Stimulated activated CD4-positive, alpha-beta T cell treated with anti-CD3 and anti-CD28 coated beads, Interleukin-15, amount 100 ng/mL, for 24 hours (primary cell): ENCODE measurements at regions not wholly inside any gene's neighbourhood (a gene's known extent, or its start where the extent isn't known, plus 50 kb on each side); places are given as distances from the start of the nearest gene placed in this dataset.

ENCODE experiments used
- DNase-seq: peaks from one replicate; pipeline ENCODE4 v3.0.0-alpha.2; 2020

DNA sequence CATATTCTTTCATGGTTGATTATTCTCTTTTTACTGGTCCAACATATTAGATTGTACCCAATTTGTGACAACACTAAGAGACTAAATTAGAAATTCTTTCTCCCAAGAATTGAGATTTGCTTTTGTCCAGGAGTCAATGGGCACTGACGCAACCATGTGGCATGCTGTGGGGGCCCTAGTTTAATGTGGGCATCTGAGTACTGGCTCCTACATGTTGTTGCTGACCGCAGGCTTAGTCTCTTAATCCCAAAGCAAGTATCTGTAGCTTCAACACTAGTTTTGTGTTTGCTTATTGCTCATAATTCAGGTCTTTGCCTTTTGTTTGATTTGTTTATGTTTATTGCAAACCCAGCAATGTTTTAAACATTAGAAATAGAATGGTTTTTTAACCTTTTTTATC, 263.4 kb upstream of the NDST4 start:
- DNase-seq, result no peak

DNA sequence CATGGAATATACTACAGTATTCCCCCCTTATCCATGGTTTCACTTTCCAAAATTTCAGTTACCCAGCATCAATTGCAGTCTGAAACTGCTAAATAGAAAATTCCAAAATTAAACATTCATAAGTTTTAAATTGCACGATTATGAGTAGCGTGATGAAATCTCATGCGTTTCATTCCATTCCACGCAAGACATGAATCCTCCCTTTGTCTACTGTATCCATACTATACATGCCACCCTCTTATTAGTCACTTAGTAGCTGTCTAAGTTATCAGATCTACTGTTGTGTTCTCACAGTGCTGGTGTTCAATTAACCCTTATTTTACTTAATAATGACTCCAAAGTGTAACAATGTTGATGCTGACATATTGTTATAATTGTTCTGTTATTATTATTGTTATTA, 261.2 kb upstream of the NDST4 start:
- DNase-seq, result no peak

DNA sequence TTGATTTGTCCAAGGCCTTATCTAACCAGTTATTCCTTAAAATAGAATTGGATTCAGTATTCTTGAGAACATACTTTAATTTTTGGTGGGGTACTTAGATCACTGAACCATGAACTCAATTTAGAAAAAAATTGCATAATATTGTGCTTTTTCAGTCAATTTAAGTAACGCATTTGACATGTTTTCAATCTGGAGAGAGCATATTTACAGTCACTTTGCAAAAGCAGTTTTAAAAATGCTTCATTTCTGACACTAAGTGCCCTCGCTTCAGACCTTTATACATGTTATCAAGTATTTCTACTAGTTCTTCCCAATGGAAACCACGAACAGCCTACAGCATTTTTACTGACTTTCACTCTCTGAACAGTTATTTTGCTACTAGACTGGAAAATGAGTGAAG, 257.1 kb upstream of the NDST4 start:
- no peak for DNase-seq

DNA sequence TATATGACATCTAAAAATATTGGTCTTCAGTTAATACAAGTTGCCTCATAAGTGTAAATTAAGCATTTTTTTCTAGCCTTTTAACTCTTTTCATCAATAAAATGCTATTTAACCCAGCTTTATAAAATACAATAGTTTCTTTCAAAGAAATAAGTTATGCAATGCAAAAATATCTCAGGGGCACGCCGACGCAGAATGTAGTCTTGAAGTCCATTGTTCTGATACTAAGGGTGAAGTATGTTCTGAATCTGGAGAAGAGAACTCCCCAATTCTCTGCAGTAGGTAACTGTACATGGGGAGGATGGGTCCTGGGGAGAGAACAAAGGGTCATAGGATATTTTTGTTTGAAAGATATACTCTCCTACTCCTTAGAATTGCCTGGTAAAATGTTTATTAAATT, 256.6 kb upstream of the NDST4 start:
- no peak for DNase-seq

DNA sequence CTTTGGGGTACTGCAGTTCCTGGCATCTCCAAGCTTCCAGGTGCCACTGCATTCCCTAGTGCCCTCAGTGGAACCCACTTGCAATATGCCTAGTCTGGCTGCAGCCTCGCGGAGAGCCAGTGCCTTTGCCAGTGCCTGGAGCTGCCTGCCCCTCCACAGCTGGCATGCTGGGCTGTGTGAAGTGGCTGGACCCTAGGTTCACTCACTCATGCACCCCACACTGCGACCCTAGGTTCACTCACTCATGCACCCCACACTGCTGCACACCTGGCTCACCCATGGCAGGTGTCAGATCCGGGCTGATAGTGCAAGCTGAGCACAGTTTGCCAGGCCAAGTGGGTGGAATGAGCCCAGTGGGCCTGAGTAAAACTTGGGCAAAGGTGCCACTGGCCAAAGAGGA, 253.0 kb upstream of the NDST4 start:
- DNase-seq, result no peak

DNA sequence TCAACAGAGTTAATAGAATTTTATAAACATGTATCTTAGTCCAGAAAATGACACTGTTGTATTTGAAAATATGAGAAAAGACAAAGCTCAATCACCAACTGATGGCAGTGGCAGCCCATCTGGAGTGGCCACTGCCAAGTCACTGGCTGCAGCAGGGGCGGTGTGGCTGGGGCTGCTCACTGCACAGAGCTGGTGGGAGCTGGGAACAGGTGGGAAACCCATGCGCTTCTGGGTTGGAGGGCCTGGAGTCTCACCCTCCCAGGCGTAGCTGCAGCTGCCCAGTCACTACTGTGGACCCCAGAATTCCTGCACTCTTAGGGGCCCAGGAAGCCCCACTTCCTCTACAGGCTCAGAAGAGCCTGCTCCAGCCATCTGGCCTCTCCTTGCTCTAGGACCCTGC, 251.8 kb upstream of the NDST4 start:
- DNase-seq, result no peak

DNA sequence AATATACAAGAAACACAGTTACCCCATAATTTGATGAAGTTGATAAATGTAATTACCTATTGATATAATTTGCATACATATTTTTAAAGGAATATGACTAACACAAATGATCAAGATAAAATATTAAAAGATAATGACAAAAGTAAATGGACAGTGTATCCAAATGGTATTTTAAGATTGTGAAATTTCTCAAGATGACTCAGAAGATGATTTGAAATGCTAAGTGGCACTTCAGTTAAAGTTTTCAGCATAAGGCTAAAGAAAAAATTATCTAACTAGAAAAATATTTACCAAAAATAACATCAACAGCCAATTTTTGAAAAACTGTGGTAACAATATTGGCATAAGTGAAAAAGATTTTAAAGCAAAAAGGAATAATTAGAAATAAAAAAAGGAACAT, 248.4 kb upstream of the NDST4 start:
- DNase-seq, result no peak

DNA sequence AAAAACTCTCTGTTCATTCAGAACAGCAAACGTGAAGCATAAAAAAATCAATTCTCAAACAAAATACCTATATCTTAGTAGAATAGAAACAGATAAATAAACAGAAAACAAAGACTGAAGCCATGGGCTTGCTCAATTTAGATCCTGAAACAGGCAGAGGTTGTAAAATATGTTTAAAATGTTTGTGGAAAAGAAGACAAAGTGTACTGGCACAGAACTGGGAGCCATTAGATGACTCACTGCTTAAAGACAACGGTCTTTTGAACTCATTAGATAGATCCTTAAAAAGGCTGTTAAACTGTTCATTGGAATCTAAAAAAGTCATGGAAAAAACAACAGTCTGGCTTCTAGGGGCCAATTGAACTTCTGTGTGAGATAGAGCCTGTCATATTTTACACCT, 247.0 kb upstream of the NDST4 start:
- DNase-seq, result no peak

DNA sequence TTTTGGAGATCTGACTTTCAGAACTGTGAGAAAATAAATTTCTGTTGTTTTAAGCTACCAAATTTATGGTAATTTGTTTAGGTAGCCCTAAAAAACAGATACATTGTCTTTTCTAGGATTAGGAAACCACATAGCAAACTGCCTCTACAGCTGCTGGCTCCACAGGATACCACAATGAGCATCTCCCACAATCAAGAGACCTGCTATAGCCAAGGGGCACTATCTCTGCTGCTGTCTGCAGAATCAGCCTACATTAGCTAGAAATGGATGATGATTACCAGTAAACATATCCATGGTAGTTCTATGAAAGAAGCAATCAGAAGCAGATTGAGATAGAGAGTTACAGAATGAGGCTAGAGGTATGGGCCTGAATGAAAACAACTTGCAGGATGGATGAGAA, 244.4 kb upstream of the NDST4 start:
- no peak for DNase-seq

DNA sequence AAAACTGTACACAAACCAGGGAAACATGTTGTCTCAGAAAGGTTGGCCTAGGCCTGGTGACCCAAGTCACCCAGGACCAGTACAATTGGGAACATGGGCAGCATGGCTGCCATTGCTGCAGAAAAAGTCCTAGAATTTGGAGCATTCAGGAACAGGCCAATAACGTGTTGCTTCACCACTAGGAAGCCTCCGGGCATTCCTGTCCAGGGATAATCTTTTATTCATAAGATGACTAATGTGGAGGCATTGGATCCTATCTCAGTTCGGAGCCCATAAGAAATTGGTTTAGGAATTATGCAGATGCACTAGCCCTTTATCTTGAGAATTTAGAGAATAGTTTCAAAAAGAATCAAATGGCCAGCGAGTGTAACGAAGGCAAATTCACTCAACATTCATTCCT, 242.8 kb upstream of the NDST4 start:
- no peak for DNase-seq

DNA sequence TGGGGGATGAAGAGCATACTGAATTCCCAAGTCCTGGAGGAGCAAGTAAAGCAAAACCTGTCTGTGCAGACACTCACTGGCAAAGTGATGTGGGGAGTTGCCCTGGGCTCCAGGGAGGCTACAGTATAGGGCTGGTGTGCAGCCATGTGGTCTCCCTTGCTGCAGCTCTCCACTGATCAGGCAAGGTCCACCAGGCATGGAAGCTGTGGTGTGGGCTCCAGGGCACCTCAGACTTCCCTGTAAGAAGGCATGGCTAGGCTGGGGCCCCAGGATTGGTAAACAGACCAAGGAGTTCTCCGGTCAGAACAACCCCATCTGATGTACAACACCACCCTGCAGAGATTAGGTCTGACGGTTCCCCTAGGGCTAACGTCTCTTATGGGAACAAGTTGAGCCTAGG, 241.9 kb upstream of the NDST4 start:
- no peak for DNase-seq

DNA sequence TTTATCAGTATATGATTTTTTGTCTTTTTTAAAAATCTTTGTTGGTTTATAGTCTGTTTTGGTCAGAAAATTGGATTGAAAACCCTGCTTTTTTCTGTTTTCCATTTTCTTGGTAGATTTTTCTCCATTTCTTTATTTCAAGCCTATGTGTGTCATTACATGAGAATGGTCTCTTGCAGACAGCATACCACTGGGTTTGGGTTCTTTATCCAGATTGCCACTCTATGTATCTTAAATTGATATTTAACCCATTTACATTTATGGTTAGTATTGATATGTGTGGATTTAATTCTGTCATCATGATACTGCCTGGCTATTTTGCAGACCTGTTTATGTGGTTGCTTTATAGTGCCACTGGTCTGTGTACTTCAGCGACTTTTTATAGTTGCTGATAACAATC, 239.9 kb upstream of the NDST4 start:
- DNase-seq, result no peak

DNA sequence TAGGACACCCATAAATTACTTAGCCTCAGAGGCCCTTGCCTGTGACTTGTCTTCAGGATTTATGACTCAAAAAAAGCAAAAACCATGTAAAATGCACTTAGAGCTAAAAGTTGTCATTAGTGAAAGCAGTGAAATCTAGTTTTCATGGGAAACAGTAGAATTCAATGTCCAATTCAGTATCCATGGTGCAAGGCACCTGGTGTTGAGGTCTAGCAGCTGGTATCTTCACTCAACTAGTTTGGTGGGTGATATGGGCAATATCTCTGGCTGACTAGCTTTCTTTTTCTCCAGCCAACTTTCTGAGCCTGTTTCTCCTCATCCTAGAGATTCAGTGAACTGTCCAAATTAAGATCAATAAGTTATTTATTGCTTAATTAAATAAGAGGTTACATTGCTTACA, 229.8 kb upstream of the NDST4 start:
- no peak for DNase-seq

DNA sequence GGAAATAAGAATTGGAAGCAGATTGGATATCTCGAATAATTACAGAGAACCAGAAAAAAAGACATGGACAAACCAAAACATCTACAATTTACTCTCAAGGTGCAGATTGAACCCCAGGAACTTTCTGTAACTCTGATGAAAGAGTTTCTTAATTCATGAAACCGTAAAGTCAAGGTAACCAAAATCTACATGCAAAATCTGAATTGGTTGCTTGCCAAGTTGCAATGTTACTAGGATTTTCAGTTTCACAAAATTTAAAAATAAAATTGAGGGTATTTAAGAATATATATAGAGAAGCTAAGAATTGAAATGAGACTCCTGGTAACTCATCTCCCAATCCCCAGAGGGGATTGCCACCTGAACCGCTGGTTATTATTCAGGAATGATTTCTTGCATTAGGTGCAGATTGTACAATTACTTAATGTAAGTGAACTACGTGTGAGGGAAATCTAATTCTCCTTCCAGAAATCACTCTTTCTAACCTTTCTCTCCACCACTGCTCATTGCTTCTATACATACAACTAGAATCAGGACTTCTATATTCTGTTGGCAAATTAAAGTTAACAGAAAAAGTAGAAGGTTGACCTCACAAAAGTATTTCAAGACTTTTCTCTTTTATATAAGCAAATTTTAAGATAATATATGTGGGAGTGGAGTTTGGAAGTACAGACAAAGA, 221.5 kb upstream of the NDST4 start:
- no peak for DNase-seq

DNA sequence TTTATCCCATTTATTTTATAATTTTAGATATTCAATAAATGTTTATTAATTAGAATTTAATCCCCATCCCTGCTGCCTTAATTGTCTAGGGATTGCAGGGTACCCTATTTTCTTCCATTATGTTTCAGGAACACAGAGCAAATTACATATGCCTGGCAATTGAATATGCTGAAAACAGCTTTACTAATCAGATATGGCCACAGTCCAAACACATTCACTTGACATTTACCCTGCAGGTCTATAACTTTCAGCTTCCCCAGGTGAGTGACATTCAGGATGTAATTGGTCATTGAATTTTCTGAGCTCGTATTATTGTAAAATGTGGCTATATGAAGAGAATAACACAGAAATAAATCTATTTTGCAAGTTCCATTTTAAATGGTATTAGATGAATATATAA, 218.7 kb upstream of the NDST4 start:
- DNase-seq, result no peak

DNA sequence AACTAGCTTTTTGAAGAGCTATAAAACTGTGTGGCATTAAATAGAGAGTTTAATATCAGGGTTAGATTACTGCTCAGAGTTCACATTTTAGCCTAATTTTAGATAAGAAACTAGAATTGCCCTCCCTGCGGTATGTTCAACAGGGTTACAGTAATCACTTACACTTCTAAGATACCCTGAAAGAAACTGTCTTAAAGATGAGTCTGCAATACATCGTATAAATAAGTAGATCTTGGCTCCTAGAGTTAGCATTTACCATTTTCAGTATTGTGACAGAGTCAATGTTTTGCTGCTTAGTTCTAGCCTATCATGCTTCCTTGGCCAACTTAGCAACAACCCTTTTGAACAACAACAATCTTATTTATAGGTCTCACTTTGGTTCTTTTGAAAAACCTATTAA, 217.8 kb upstream of the NDST4 start:
- DNase-seq, result no peak

DNA sequence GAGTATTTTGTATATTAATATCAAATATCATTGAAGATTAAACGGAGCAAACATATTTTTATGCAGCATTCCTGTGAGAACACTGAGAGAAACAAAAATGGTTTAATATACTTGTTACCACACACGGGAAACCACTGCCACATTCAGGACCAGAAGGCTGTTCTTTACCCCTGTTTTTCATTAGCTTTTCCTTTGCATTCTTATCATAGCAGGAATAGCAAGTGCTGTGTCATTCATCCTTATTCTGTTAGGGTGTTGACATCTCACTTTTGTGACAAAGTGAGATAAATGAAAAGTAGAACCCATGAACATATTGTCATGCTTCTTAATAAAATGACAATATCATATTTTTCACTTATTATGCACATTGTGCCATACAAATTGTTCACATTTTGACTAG, 212.4 kb upstream of the NDST4 start:
- DNase-seq, result no peak

DNA sequence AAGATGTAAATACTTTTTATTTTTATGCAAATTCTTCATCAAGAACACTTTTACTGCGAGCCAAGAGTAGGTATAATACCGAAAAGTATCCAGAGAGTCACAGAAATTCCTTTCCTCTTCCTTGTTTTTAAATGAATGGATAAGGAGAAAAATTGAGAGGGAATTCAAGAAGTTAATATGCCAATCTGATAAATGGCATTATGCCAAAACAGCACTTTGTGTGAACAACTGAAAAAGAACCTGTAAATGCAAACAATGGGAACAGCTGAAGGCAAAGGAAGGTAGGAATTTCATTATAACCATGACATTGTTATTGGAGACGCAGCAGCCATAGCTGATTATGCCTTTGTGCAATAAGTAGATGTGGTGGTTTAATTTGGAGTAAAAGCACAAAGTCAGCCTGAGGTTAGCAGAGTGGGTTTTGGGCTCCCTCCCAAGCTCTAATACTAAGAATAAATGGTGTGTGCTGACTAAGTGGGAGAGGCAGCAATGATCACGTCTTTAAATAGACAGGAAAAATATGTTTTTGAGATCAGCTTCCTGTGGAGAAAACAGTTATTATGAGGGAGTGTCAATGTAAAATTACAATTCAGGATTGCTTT, 209.8 kb upstream of the NDST4 start:
- DNase-seq, result no peak

DNA sequence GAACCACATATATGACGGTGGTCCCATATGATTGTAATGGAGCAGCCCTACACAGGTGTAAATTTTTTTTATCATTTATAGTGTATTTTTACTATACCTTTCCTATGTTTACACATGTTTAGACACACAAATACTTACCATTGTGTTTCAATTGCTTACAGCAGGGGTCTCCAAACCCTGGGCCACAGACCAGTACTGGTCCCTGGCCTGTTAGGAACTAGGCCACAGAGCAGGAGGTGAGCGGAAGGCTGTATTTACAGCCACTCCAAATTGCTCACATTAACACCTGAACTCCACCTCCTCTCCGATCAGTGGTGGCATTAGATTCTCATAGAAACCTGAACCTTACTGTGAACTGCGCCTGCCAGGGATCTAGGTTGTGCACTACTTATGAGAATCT, 201.8 kb upstream of the NDST4 start:
- no peak for DNase-seq

DNA sequence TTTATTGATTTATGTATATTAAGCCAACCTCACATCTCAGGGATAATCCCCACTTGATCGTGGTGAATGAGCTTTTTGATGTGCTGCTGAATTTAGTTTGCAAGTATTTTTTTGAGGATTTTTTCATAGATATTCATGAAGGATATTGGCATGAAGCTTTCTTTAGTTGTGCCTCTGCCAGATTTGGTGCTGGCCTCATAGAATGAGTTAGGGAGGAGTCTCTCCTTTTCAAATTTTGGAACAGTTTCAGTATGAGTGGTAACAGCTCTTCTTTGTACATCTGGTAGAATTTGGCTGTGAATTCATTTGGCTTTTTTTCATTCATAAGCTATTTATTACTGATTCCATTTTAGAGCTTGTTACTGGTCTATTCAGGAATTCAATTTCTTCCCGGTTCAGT, 197.2 kb upstream of the NDST4 start:
- no peak for DNase-seq

DNA sequence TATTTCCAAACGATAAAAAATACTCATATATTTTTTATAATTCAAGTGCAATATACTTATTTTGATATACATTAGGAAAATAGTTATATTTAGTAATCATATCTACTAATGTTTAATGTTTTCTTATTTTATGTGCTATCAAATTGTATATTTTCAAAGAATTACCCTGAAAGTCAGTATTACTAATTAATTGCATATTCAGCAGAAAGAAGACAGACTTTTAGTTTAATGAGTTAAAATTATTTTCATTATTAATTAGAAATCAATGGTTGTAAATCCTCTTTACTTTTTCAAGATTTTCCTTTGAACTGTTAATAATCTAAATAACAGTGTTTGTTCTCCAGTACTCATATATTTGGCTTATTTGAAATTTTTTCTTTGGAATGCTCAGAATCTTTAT, 181.3 kb upstream of the NDST4 start:
- no peak for DNase-seq

DNA sequence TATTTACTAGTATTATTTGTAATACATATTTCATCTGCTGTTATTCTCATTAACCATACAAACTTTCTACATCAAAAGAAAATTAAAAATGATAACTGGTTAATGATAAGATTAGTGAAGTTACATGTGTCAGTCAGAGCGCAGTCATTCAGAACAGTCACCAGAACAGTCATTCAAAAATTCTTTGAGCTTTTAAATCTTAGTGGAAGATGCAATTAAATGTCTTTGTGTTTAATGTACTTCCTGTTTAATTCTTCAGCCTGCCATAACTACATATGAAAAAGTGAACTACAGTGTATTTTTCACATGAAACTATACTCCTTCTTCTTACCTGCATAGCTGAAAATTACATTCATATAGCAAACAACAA, 179.7 kb upstream of the NDST4 start:
- DNase-seq, result no peak

DNA sequence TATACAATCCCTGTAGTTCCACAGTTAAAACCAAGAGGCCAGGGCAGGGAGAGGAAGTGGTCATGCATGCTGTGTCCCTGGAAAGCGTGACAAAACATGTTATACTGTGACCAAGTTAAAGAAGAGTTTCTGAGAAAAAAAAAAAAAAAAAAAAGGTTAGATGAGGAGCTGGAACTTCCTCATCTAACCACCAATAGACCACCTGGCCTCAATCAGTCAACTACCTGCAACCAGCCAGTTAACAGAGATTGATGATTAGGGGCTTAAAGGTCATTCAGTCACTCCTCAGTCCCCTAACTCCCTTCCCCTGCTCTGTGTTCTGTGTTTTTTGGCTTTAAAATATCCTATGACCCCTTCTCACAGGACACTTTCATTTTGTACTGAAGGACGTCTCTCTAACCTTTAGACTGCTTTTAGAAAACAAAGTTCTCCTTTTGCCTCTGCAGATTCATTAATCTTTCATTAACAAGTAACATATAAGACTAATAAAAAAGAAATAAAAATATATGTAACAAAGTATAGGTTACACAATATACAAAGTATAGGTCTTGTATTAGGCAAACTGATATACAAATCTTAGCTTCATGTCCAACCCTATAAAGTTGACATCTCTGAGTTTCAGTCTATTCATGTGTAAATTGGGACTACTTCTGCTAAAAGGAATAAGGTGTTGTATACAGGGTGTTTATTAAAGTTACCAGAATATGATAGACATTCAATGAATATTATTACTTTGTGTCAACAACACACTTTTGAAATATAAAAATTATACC, 179.1 kb upstream of the NDST4 start:
- no peak for DNase-seq

DNA sequence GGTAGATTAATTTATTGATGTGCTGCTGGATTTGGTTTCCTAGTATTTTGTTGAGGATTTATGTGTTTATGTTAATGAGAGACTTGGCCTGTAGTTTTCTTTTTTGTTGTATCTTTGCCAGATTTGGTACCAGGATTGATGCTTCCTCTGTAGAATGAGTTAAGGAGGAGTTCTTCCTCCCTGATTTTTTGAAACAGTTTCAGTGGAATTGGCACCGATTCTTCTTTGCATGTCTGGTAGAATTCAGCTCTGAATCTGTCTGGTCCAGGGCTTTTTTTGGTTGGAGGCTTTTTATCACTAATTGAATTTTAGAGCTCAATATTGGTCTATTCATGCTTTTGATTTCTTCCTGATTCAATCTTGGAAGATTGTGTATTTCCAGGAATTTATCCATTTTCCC, 174.0 kb upstream of the NDST4 start:
- no peak for DNase-seq

DNA sequence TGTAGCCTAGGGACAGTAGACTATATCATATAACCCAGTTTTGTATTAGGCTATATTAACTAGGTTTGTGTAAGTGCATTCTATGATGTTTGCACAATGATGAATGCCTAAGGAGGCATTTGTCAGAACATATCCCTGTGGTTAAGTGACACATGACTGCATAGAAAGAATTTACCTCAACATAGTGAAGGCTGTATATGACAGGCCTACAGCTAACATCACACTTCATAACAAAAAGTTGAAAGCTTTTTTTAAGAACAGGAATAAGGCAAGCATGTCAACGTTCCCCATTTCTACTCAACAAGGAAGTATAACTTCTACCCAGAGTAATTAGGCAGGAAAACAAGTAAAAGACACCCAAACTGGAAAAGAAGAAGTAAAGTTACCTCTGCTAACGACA, 165.9 kb upstream of the NDST4 start:
- no peak for DNase-seq
